ENCODE measurements at regions not wholly inside any gene's neighbourhood (a gene's known extent, or its start where the extent isn't known, plus 50 kb on each side); places are given as distances from the start of the nearest gene placed in this dataset.

DNA sequence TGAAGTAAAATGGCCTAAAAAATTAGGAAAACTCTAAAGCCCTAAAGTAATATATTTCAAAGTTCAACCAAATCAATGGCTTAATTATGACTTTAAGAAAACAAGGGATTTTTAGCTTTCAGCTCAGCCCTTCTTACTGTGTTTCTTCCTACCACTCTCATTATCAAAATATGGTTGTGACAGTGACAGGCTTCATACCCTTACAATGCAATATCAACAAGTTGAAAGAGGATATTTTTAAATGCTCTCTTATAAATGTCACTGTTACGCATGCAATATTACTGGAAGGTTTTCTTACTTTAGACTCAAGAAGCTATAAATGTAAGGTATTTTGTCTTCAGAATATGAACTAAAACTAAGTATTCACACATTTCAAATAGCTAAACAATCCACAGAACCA is 1225.7 kb upstream of the MIR17HG start:
- no peaks in the 10 kb centered on the region for H3K4me1 Mint-ChIP-seq (ENCODE audit: low read depth, unreplicated experiment)
- no peak overlapping the region for H3K4me3 Mint-ChIP-seq (ENCODE audit: unreplicated experiment)
- no peaks in the 10 kb centered on the region for H3K9me3 Mint-ChIP-seq (ENCODE audit: unreplicated experiment)
- no peaks in the 10 kb centered on the region for H3K27me3 Mint-ChIP-seq (ENCODE audit: unreplicated experiment)
- H3K36me3 Mint-ChIP-seq (ENCODE audit: unreplicated experiment) = no peaks in the 10 kb centered on the region
- TF ChIP-seq CTCF (IDR thresholded peaks at IDR 0.05; ENCODE audit: partially characterized antibody, unreplicated experiment) = no peak
- DNase-seq = no peak
- no peak overlapping the region for H3K27ac Mint-ChIP-seq (ENCODE audit: unreplicated experiment)

DNA sequence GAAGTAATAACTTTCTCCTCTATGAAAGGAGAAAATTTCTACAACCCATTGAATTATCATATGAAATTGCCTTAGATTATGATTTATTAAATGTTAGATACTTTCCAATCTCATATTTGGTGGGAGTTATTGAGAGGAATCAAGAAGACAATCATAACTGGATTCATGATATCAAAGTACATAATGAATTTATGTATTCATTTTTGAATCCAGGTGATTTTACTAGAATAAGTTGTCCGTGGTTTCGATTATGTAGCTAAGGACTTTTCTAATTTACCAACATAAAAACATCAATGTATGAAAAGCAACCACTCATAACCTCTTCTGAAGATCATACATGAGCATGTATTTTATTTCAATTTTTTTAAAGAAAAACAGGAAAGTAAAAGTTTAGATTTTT is 1225.0 kb upstream of the MIR17HG start:
- TF ChIP-seq CTCF (IDR thresholded peaks at IDR 0.05; ENCODE audit: partially characterized antibody, unreplicated experiment) = no peak
- no peaks in the 10 kb centered on the region for H3K4me1 Mint-ChIP-seq (ENCODE audit: low read depth, unreplicated experiment)
- no peak overlapping the region for H3K27ac Mint-ChIP-seq (ENCODE audit: unreplicated experiment)
- no peak for DNase-seq
- H3K36me3 Mint-ChIP-seq (ENCODE audit: unreplicated experiment) = no peaks in the 10 kb centered on the region
- no peak overlapping the region for H3K4me3 Mint-ChIP-seq (ENCODE audit: unreplicated experiment)
- no peaks in the 10 kb centered on the region for H3K27me3 Mint-ChIP-seq (ENCODE audit: unreplicated experiment)
- no peaks in the 10 kb centered on the region for H3K9me3 Mint-ChIP-seq (ENCODE audit: unreplicated experiment)

GRCh38 chr13:90135558-90135957 is 1211.9 kb upstream of the MIR17HG start:
- H3K27ac Mint-ChIP-seq (ENCODE audit: unreplicated experiment) = no peak overlapping the region
- no peak for TF ChIP-seq CTCF (IDR thresholded peaks at IDR 0.05; ENCODE audit: partially characterized antibody, unreplicated experiment)
- H3K4me1 Mint-ChIP-seq (ENCODE audit: low read depth, unreplicated experiment) = no peaks in the 10 kb centered on the region
- no peak overlapping the region for H3K4me3 Mint-ChIP-seq (ENCODE audit: unreplicated experiment)
- no peaks in the 10 kb centered on the region for H3K36me3 Mint-ChIP-seq (ENCODE audit: unreplicated experiment)
- no peak for DNase-seq
- H3K27me3 Mint-ChIP-seq (ENCODE audit: unreplicated experiment) = no peaks in the 10 kb centered on the region
- H3K9me3 Mint-ChIP-seq (ENCODE audit: unreplicated experiment) = peaks cover 1% of the 10 kb centered on the region

DNA sequence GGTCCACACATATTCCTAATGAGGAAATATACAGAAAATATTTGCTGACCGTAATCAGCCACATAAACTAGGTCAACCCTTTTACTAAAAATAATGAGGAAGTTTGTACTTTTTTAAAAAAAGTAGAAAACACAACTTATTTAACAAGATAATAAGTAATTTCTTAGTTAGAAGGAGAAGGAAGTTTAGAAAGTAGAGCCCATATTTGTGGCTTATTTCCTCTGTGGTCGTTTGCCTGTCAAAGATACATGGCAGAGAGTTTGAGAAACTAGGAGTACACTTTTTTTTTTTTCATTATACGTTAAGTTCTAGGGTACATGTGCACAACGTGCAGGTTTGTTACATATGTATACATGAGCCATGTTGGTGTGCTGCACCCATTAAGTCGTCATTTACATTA is 1205.2 kb upstream of the MIR17HG start:
- Mint-ChIP-seq H3K4me3 (ENCODE audit: unreplicated experiment) (no peak overlapping the region), H3K9me3 (ENCODE audit: unreplicated experiment) (no peaks in the 10 kb centered on the region), H3K4me1 (ENCODE audit: low read depth, unreplicated experiment) (no peaks in the 10 kb centered on the region), H3K36me3 (ENCODE audit: unreplicated experiment) (no peaks in the 10 kb centered on the region), H3K27me3 (ENCODE audit: unreplicated experiment) (no peaks in the 10 kb centered on the region), H3K27ac (ENCODE audit: unreplicated experiment) (no peak overlapping the region)
- no peak for TF ChIP-seq CTCF (IDR thresholded peaks at IDR 0.05; ENCODE audit: partially characterized antibody, unreplicated experiment)
- no peak for DNase-seq

DNA sequence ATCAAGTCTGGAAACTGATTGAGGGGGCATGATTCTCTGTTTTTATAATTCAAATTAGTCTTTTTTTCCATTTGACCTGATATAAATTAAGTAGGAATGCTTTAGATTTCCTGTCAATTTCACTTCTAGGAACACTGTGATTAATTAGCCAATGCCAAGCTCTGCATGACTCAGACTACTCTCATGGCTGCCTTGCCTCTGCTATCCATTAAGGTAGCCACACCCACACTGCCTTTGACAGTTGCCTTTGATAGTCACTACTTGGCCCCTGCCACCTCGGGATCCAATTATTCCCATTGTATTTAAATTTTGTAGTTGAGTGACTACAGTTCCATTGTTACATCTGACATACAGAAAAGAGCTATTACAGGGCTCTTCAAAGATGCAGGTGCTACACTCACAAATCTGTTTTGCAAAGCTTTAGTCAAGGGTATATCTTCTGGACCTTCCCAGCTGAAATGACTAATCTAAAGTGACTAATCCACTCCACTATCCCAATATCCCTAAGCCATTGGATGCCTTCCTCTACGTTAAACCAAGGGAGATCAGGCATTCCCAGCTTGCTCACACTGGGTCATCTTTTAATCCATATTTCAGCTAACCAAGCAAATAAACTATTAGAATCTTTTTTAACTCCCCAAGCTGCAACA is 1193.1 kb upstream of the MIR17HG start:
- Mint-ChIP-seq H3K4me1 (ENCODE audit: low read depth, unreplicated experiment) (peaks cover 3% of the 10 kb centered on the region), H3K36me3 (ENCODE audit: unreplicated experiment) (no peaks in the 10 kb centered on the region), H3K27ac (ENCODE audit: unreplicated experiment) (no peak overlapping the region), H3K27me3 (ENCODE audit: unreplicated experiment) (no peaks in the 10 kb centered on the region), H3K4me3 (ENCODE audit: unreplicated experiment) (no peak overlapping the region), H3K9me3 (ENCODE audit: unreplicated experiment) (no peaks in the 10 kb centered on the region)
- TF ChIP-seq CTCF (IDR thresholded peaks at IDR 0.05; ENCODE audit: partially characterized antibody, unreplicated experiment) = no peak
- DNase-seq = no peak
